Body of pancreas (tissue), 4 donors: ENCODE measurements at regions not wholly inside any gene's neighbourhood (a gene's known extent, or its start where the extent isn't known, plus 50 kb on each side); places are given as distances from the start of the nearest gene placed in this dataset.
"Not testable (repeated sequence)": the region's sequence is repeated elsewhere in the genome, so short reads cannot be mapped to it uniquely, and the experiment has no call there.

Source experiments
- ATAC-seq: fragments of 150-250 bp; one replicate; pipeline ENCODE4 v1.9.1; 2016
- DNase-seq, 4 donors: peaks; one replicate each; pipeline ENCODE4 v3.0.0-alpha.2; 2019
- H3K27ac ChIP-seq, 4 donors: fragments of 200-600 bp; sonication (generic); 1 replicate in 3 of 4; 2 replicates in 1 of 4; pipeline versions ENCODE4 v1.5.1 to v1.6.1; 2016 to 2019; ENCODE audit warnings: mild to moderate bottlenecking in 1 of 4, mixed read lengths in 1 of 4, moderate library complexity in 1 of 4
- H3K27me3 ChIP-seq, 2 donors: fragments of 200-600 bp; sonication (generic); one replicate each; pipeline ENCODE4 v1.6.0; 2016; ENCODE audit warnings: mild to moderate bottlenecking in 1 of 2
- H3K36me3 ChIP-seq, 2 donors: fragments of 200-600 bp; sonication (generic); replicated peaks in 1 of 2; 2 replicates each; pipeline ENCODE4 v1.5.1; 2016; ENCODE audit warnings: low read depth in 2 of 2; ENCODE audit not compliant: insufficient read depth in 1 of 2
- H3K4me1 ChIP-seq: fragments of 200-600 bp; sonication (generic); one replicate; pipeline ENCODE4 v1.6.0; 2016
- H3K4me3 ChIP-seq, 2 donors: fragments of 200-600 bp; sonication (generic); 1 replicate in 1 of 2; 2 replicates in 1 of 2; pipeline ENCODE4 v1.5.1; 2016 to 2019
- H3K9me3 ChIP-seq, 3 donors: fragments of 200-600 bp; sonication (generic); 1 replicate in 2 of 3; 2 replicates in 1 of 3; pipeline ENCODE4 v1.5.1; 2016
- CTCF ChIP-seq, 7 experiments: fragments of 450-650 bp in 4 of 7; fragments of 200-600 bp in 3 of 7; sonication (generic) in 3 of 7; IDR thresholded peaks; one replicate each; pipeline ENCODE4 v1.5.1; 2016 to 2019; ENCODE audit warnings: antibody characterized with exemption in 7 of 7
- POLR2A ChIP-seq, 3 donors: fragments of 450-650 bp; IDR thresholded peaks; one replicate each; pipeline ENCODE4 v1.6.1; 2016; ENCODE audit warnings: antibody characterized with exemption in 3 of 3, mild to moderate bottlenecking in 2 of 3
- WGBS, 2 donors: methylation state at CpG; one replicate each; pipeline ENCODE4 v1.1.5; 2017; 5-methylcytosine and 5-hydroxymethylcytosine counted together
- intact Hi-C: fragments of 100-400 bp; cut with DNase I; formaldehyde crosslinking; loops from one replicate; pipeline ENCODE4 v1.15.1; 2023

- ATAC-seq (no peak), DNase-seq (no peak)
- 47 to 49% methylated on average over 2 of the region's 2 CpGs for WGBS, 2 donors
- intact Hi-C loops: no loop called here
- no peaks in the 10 kb centered on the region for H3K4me1 ChIP-seq
- TF ChIP-seq CTCF (IDR thresholded peaks at IDR 0.05): no peak
- TF ChIP-seq POLR2A (IDR thresholded peaks at IDR 0.05): no peak
- H3K27ac ChIP-seq: no peak overlapping the region
- H3K27me3 ChIP-seq: no peaks in the 10 kb centered on the region
- no peak overlapping the region for H3K4me3 ChIP-seq
- no peaks in the 10 kb centered on the region for H3K9me3 ChIP-seq
- H3K36me3 ChIP-seq: no peaks in the 10 kb centered on the region
Measured at GRCh38 chr7:12493863-12494686, 76.4 kb upstream of the SCIN start.

GRCh38 chr7:12494687-12495024 is 75.9 kb upstream of the SCIN start:
- DNase-seq (no peak), ATAC-seq (no peak)
- WGBS, 2 donors: 77 to 89% methylated on average over 3 of the region's 3 CpGs
- Histone ChIP-seq H3K36me3 (no peaks in the 10 kb centered on the region), H3K27me3 (no peaks in the 10 kb centered on the region), H3K4me3 (no peak overlapping the region), H3K9me3 (no peaks in the 10 kb centered on the region), H3K27ac (no peak overlapping the region), H3K4me1 (no peaks in the 10 kb centered on the region)
- TF ChIP-seq CTCF (IDR thresholded peaks at IDR 0.05): no peak
- no peak for TF ChIP-seq POLR2A (IDR thresholded peaks at IDR 0.05)
- intact Hi-C loops: no loop called here

GRCh38 chr7:12496901-12497674 is 73.4 kb upstream of the SCIN start:
- H3K9me3 ChIP-seq, H3K4me3 ChIP-seq, ATAC-seq, H3K4me1 ChIP-seq, H3K27me3 ChIP-seq, H3K36me3 ChIP-seq, intact Hi-C loops, H3K27ac ChIP-seq: not testable (repeated sequence)
- TF ChIP-seq CTCF (IDR thresholded peaks at IDR 0.05): peak in 6 of 7 experiments; percentile 16 to 52 (median 44)
- DNase-seq: peak in 1 of 4 donors; percentile 40
- 52 to 84% methylated on average over 12 to 26 of the region's 31 CpGs for WGBS, 2 donors

- H3K27ac ChIP-seq: no peak overlapping the region
- no peaks in the 10 kb centered on the region for H3K4me1 ChIP-seq
- intact Hi-C loops: no loop called here
- no peaks in the 10 kb centered on the region for H3K27me3 ChIP-seq
- DNase-seq (no peak), ATAC-seq (no peak)
- WGBS, 2 donors: 17 to 27% methylated on average over 1 of the region's 1 CpG
- no peak overlapping the region for H3K4me3 ChIP-seq
- TF ChIP-seq POLR2A (IDR thresholded peaks at IDR 0.05) (no peak), CTCF (IDR thresholded peaks at IDR 0.05) (no peak)
- no peaks in the 10 kb centered on the region for H3K36me3 ChIP-seq
- H3K9me3 ChIP-seq: no peaks in the 10 kb centered on the region
Measured at GRCh38 chr7:12504149-12504548, 66.4 kb upstream of the SCIN start.
